ENCODE measurements at regions not wholly inside any gene's neighbourhood (a gene's known extent, or its start where the extent isn't known, plus 50 kb on each side); places are given as distances from the start of the nearest gene placed in this dataset.

- no peak for TF ChIP-seq CTCF (IDR thresholded peaks at IDR 0.05; ENCODE audit: borderline replicate concordance, extremely low read depth, low read length, poor library complexity, severe bottlenecking)
- TF ChIP-seq EZH2 (IDR thresholded peaks at IDR 0.05; ENCODE audit: borderline replicate concordance, low read depth, low read length, severe bottlenecking): no peak
Observed at GRCh38 chr9:73076970-73077369, 74.7 kb upstream of the ANXA1 start.

Data from DND-41 (cell line).